Activated CD4-positive, CD25-positive, alpha-beta regulatory T cell (primary cell): ENCODE measurements at regions not wholly inside any gene's neighbourhood (a gene's known extent, or its start where the extent isn't known, plus 50 kb on each side); places are given as distances from the start of the nearest gene placed in this dataset.
"Not testable (repeated sequence)": the region's sequence is repeated elsewhere in the genome, so short reads cannot be mapped to it uniquely, and the experiment has no call there.

Source experiments
- DNase-seq, 4 experiments: peaks; one replicate each; lab custom pipeline; 2025; lab: John Stamatoyannopoulos, UW

GRCh38 chr1:149361310-149361709 is 113.5 kb upstream of the NBPF19 start:
- DNase-seq = not testable (repeated sequence)

- DNase-seq = not testable (repeated sequence)
These were observed 110.5 kb upstream of the NBPF19 start for GRCh38 chr1:149364188-149364981.

GRCh38 chr1:149366402-149366801 is 108.4 kb upstream of the NBPF19 start:
- not testable (repeated sequence) for DNase-seq

GRCh38 chr1:149367472-149368044 is 107.3 kb upstream of the NBPF19 start:
- not testable (repeated sequence) for DNase-seq

GRCh38 chr1:149368337-149368736 is 106.5 kb upstream of the NBPF19 start:
- not testable (repeated sequence) for DNase-seq

GRCh38 chr1:149369081-149369480 is 105.8 kb upstream of the NBPF19 start:
- not testable (repeated sequence) for DNase-seq

GRCh38 chr1:149371955-149372354 is 102.9 kb upstream of the NBPF19 start:
- not testable (repeated sequence) for DNase-seq

- DNase-seq = not testable (repeated sequence)
These were observed 96.4 kb upstream of the NBPF19 start for GRCh38 chr1:149378462-149378861.

- peak in 3 of 4 experiments; percentile 5 to 17 (median 7) for DNase-seq
These were observed 84.5 kb upstream of the NBPF19 start for GRCh38 chr1:149390173-149390926.

- DNase-seq = not testable (repeated sequence)
These were observed 83.9 kb upstream of the NBPF19 start for GRCh38 chr1:149390931-149391330.

GRCh38 chr1:149395802-149396201 is 79.0 kb upstream of the NBPF19 start:
- not testable (repeated sequence) for DNase-seq

GRCh38 chr1:149398527-149398926 is 76.3 kb upstream of the NBPF19 start:
- not testable (repeated sequence) for DNase-seq

- DNase-seq = not testable (repeated sequence)
These were observed 66.4 kb upstream of the NBPF19 start for GRCh38 chr1:149408404-149408803.

- not testable (repeated sequence) for DNase-seq
These were observed 59.5 kb upstream of the NBPF19 start for GRCh38 chr1:149415373-149415772.

GRCh38 chr1:149418782-149419181 is 56.1 kb upstream of the NBPF19 start:
- not testable (repeated sequence) for DNase-seq

GRCh38 chr1:149423122-149423521 is 51.7 kb upstream of the NBPF19 start:
- DNase-seq = not testable (repeated sequence)
